Loucy (cell line): ENCODE measurements at regions not wholly inside any gene's neighbourhood (a gene's known extent, or its start where the extent isn't known, plus 50 kb on each side); places are given as distances from the start of the nearest gene placed in this dataset.

Experiments
- H2AFZ ChIP-seq: fragments of 200-600 bp; sonication (generic); 2 replicates; pipeline ENCODE4 v1.6.0; 2016; ENCODE audit warnings: antibody characterized with exemption, mild to moderate bottlenecking, low read length, moderate library complexity
- H3F3A ChIP-seq: fragments of 200-600 bp; 2 replicates; pipeline ENCODE4 v1.6.0; 2016; ENCODE audit warnings: antibody characterized with exemption, low read depth, mild to moderate bottlenecking
- H3K27me3 ChIP-seq: fragments of 200-600 bp; sonication (generic); 2 replicates; pipeline ENCODE4 v1.6.1; 2014; ENCODE audit warnings: low read length, mild to moderate bottlenecking; ENCODE audit not compliant: insufficient read depth, poor library complexity, severe bottlenecking
- H3K36me3 ChIP-seq: fragments of 200-600 bp; sonication (generic); 2 replicates; pipeline ENCODE4 v1.6.1; 2016; ENCODE audit warnings: low read length; ENCODE audit not compliant: insufficient read depth
- H3K4me1 ChIP-seq: fragments of 200-600 bp; sonication (generic); 2 replicates; pipeline ENCODE4 v1.5.1; 2014; ENCODE audit warnings: low read length, mild to moderate bottlenecking; ENCODE audit not compliant: insufficient read depth, poor library complexity, severe bottlenecking
- H3K4me2 ChIP-seq: fragments of 200-600 bp; sonication (generic); 2 replicates; pipeline ENCODE4 v1.6.0; 2014; ENCODE audit warnings: antibody characterized with exemption, low read length, low read depth, mild to moderate bottlenecking; ENCODE audit not compliant: poor library complexity, severe bottlenecking
- H3K4me3 ChIP-seq: fragments of 200-600 bp; sonication (generic); 2 replicates; pipeline ENCODE4 v1.5.1; 2014; ENCODE audit warnings: low read length, mild to moderate bottlenecking, mixed read lengths; ENCODE audit not compliant: poor library complexity, severe bottlenecking
- H3K79me2 ChIP-seq: fragments of 200-600 bp; sonication (generic); 2 replicates; pipeline ENCODE4 v1.6.1; 2014; ENCODE audit warnings: low read length; ENCODE audit not compliant: insufficient read depth
- H3K9ac ChIP-seq: fragments of 200-600 bp; sonication (generic); 2 replicates; pipeline ENCODE4 v1.6.0; 2014; ENCODE audit warnings: mild to moderate bottlenecking, low read depth, low read length, moderate library complexity; ENCODE audit not compliant: poor library complexity, severe bottlenecking
- H3K9me2 ChIP-seq: fragments of 200-600 bp; sonication (generic); replicated peaks from 2 replicates; pipeline ENCODE4 v1.6.1; 2016; ENCODE audit warnings: low read depth, low read length, mixed read lengths
- H3K9me3 ChIP-seq: fragments of 200-600 bp; sonication (generic); 2 replicates; pipeline ENCODE4 v1.6.1; 2014; ENCODE audit warnings: mild to moderate bottlenecking, antibody characterized with exemption, low read length, low read depth; ENCODE audit not compliant: insufficient read depth
- H4K20me1 ChIP-seq: fragments of 200-600 bp; sonication (generic); 2 replicates; pipeline ENCODE4 v1.6.0; 2014; ENCODE audit warnings: antibody characterized with exemption, low read length, mild to moderate bottlenecking; ENCODE audit not compliant: insufficient read depth, poor library complexity, severe bottlenecking
- CTCF ChIP-seq: fragments of 200-600 bp; sonication (generic); conservative IDR thresholded peaks from 2 replicates; pipeline ENCODE4 v1.5.1; 2014; ENCODE audit warnings: mild to moderate bottlenecking, antibody characterized with exemption, low read length
- EZH2phosphoT487 ChIP-seq: fragments of 200-600 bp; IDR thresholded peaks from 2 replicates; pipeline ENCODE4 v1.6.1; 2018; ENCODE audit warnings: antibody characterized with exemption, mild to moderate bottlenecking, moderate library complexity, borderline replicate concordance

GRCh38 chr12:24718617-24719016, 230.3 kb downstream of the BCAT1 start:
- H3K9ac ChIP-seq = no peak overlapping the region
- H3K4me3 ChIP-seq = no peak overlapping the region
- no peaks in the 10 kb centered on the region for H3K27me3 ChIP-seq
- H3K79me2 ChIP-seq = no peaks in the 10 kb centered on the region
- no peaks in the 10 kb centered on the region for H4K20me1 ChIP-seq
- H3F3A ChIP-seq = no peaks in the 10 kb centered on the region
- peak overlapping the region; percentile 12 for H3K4me2 ChIP-seq
- no peak for TF ChIP-seq CTCF
- no peak for TF ChIP-seq EZH2phosphoT487
- H3K9me3 ChIP-seq = no peaks in the 10 kb centered on the region
- H3K4me1 ChIP-seq = peaks cover 17% of the 10 kb centered on the region
- no peak overlapping the region for H2AFZ ChIP-seq
- no peaks in the 10 kb centered on the region for H3K36me3 ChIP-seq
- no peaks in the 10 kb centered on the region for H3K9me2 ChIP-seq

GRCh38 chr12:24714237-24714636, 234.7 kb downstream of the BCAT1 start:
- no peaks in the 10 kb centered on the region for H3F3A ChIP-seq
- H2AFZ ChIP-seq = no peak overlapping the region
- H3K27me3 ChIP-seq = no peaks in the 10 kb centered on the region
- no peak overlapping the region for H3K9ac ChIP-seq
- H3K4me3 ChIP-seq = no peak overlapping the region
- no peaks in the 10 kb centered on the region for H3K79me2 ChIP-seq
- TF ChIP-seq EZH2phosphoT487 (no peak), CTCF (no peak)
- no peaks in the 10 kb centered on the region for H3K9me3 ChIP-seq
- H3K9me2 ChIP-seq = no peaks in the 10 kb centered on the region
- peaks cover 9% of the 10 kb centered on the region for H3K4me1 ChIP-seq
- no peaks in the 10 kb centered on the region for H4K20me1 ChIP-seq
- no peak overlapping the region for H3K4me2 ChIP-seq
- H3K36me3 ChIP-seq = no peaks in the 10 kb centered on the region

DNA sequence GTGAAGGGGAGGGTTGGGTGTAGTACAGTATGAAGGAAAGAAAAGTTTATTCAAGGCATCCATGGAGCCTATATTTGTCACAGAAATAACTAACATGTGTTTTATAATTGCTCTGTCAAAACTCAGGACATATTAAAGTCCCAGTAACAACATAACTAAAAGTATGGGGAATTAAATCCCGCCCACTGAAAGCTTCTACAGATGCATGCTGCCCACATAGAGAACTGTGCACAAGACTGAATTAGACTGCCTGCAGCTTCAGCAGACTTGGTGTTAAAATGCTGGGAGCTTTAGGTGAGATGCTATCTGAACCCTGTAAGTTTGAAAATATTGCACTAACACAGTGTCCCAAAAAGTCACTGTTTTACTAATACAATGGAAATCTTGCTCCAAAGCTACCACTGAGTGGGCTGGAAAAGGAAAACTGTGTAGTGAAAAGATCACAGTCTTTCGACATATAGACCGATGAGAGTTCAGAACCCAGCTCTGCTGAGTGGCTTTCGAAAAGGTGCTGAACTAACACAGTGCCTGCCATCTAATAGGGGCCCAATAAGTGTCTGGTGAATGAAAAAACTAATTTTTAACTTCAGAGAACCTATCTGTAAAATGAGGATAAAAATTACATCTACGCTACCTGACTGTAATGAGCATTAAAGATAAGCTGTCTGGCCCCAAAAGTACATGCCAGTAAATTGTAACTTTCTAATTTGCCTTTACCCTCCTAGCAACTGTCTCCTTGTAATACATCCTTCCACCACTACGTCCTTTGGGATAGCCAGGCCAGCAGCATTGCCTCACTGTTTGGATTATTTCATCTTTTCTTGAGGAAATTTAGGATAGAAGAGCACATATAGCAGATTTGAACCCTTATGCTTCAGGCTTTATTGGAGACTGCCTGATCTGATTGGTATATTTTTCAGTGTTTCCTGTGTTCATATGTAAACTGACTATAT, 237.6 kb downstream of the BCAT1 start:
- H3K4me1 ChIP-seq = no peaks in the 10 kb centered on the region
- no peaks in the 10 kb centered on the region for H3K79me2 ChIP-seq
- H3K27me3 ChIP-seq = no peaks in the 10 kb centered on the region
- H3F3A ChIP-seq = no peaks in the 10 kb centered on the region
- no peak overlapping the region for H2AFZ ChIP-seq
- no peaks in the 10 kb centered on the region for H4K20me1 ChIP-seq
- H3K4me3 ChIP-seq = no peak overlapping the region
- no peaks in the 10 kb centered on the region for H3K9me2 ChIP-seq
- H3K36me3 ChIP-seq = no peaks in the 10 kb centered on the region
- no peak overlapping the region for H3K9ac ChIP-seq
- H3K9me3 ChIP-seq = no peaks in the 10 kb centered on the region
- H3K4me2 ChIP-seq = no peak overlapping the region
- TF ChIP-seq EZH2phosphoT487 (no peak), CTCF (no peak)
